ENCODE measurements at regions not wholly inside any gene's neighbourhood (a gene's known extent, or its start where the extent isn't known, plus 50 kb on each side); places are given as distances from the start of the nearest gene placed in this dataset.
A peak's percentile ranks its signal among the peaks of the same experiment; 100 is the strongest.

DNA sequence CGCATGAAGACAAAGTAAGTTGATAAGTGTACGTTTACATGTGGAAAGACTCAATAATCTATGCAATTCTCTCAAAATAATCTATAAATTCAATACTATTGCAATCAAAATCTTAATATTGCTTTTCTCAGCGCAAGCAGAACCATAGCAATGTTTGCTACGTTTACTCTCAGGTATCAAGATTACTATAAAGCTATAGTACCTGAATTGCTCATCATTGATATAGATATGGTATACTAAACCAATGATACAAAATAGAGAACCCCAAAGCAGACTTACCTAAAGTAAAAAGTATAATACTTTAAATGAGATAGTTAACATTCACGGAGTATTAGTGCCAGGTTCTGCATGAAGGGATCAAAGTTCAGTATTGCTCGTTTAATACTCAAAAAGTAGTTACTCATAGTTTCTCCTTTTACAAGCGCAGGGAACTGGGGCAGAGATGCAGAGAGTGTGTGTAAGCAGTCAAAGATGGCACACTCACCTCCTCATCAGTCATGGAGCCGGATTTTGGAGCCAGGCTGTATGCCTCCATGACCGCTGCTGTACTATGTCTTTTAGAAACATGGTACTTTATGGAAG, 391.0 kb upstream of the ID2 start:
- no peaks in the 10 kb centered on the region for H3K4me1 ChIP-seq (ENCODE audit: control insufficient read depth, insufficient read depth, low read length)
- no peak overlapping the region for H3K4me3 ChIP-seq (ENCODE audit: low read length)
- H3K27me3 ChIP-seq (ENCODE audit: control insufficient read depth, insufficient read depth, low read length): no peaks in the 10 kb centered on the region
- no peak for DNase-seq
- H3K9me3 ChIP-seq (ENCODE audit: control insufficient read depth, low read depth, low read length): no peaks in the 10 kb centered on the region
- H3K27ac ChIP-seq (ENCODE audit: low read length): no peak overlapping the region
- 93% methylated on average over 3 of the region's 9 CpGs for WGBS (ENCODE audit: insufficient coverage, low lambda C conversion rate)
- H3K36me3 ChIP-seq (ENCODE audit: control insufficient read depth, insufficient read depth, low read length): no peaks in the 10 kb centered on the region

DNA sequence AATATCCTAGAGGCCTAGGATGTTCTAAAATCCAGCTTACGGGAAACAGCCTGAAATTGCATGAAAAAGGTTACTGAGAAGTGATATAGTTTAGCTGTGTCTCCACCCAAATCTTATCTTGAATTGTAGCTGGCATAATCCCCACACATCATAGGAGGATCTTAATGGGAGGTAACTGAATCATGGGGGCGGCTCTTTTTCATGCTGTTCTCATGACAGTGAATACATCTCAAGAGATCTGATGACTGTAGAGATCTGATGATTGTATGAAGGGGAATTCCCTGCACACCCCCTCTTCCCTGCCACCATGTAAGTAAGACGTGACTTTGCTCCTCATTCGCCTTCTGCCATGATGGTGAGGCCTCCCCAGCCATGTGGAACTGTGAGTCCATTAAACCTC, 385.6 kb upstream of the ID2 start:
- Histone ChIP-seq H3K36me3 (ENCODE audit: control insufficient read depth, insufficient read depth, low read length) (no peaks in the 10 kb centered on the region), H3K9me3 (ENCODE audit: control insufficient read depth, low read depth, low read length) (no peaks in the 10 kb centered on the region), H3K4me1 (ENCODE audit: control insufficient read depth, insufficient read depth, low read length) (no peaks in the 10 kb centered on the region), H3K27me3 (ENCODE audit: control insufficient read depth, insufficient read depth, low read length) (no peaks in the 10 kb centered on the region), H3K4me3 (ENCODE audit: low read length) (no peak overlapping the region), H3K27ac (ENCODE audit: low read length) (no peak overlapping the region)
- DNase-seq: no peak
- WGBS (ENCODE audit: insufficient coverage, low lambda C conversion rate): no CpG with 5 or more reads among the region's 4 CpGs

DNA sequence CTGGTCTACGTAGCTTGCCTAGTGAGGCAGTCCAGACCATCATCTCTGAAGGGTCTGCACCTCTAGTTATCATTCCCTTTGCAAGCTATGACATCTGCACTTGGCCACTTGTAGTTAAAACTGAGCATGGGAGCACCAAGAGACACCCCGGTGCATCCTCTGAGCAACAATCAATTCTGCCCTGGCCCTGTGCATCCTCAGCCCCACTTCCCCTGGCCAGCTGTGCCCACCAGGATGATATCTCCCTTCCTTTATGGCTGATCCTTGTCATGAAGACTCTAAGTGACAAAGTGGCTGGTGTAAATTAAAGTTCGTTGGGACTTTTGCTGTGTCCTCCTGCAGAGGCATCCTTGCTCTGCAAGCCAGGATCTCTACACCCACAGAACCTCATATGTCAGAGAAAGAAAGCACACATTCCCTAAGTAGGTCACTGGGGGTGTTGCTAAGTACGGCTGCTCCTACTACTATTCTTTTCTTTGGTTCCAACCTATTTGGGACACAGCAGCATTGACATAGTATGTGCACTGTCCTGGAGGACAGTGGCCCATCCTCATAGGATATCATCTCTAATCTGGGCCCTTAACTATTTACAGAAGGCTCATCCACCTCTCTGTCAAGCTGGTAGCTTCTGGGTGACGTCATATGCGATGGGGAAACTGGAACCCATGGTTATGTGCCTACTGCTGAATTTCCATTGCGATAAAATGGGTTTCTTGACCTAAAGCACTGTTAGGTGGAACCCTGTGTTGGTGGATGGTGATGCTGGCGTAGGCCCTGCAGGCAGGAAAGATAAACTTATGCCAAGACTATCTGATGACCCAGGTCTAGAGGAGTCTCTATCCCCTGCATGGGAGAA, 384.3 kb upstream of the ID2 start:
- Histone ChIP-seq H3K9me3 (ENCODE audit: control insufficient read depth, low read depth, low read length) (no peaks in the 10 kb centered on the region), H3K4me1 (ENCODE audit: control insufficient read depth, insufficient read depth, low read length) (no peaks in the 10 kb centered on the region), H3K36me3 (ENCODE audit: control insufficient read depth, insufficient read depth, low read length) (no peaks in the 10 kb centered on the region), H3K27me3 (ENCODE audit: control insufficient read depth, insufficient read depth, low read length) (no peaks in the 10 kb centered on the region), H3K27ac (ENCODE audit: low read length) (no peak overlapping the region), H3K4me3 (ENCODE audit: low read length) (no peak overlapping the region)
- DNase-seq: no peak
- WGBS (ENCODE audit: insufficient coverage, low lambda C conversion rate): no CpG with 5 or more reads among the region's 8 CpGs

DNA sequence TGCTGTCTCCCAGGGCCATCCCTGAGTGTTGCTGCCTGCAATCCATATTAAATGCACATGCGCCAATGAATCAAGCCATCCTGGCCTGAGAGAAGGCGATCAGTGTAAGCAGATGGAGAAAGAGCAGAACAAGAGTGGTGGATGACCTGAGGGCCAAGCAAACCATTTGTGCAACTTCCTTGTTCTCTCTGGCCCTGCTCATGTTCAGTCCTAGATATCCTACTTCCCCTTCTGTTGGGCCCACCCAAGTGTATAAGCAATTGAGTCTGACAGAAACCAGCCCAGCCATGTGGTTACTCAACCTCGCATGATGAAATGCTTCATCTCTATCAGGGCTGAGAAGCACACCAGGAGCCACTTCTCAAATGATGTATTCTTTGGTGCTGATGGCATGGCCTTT, 383.1 kb upstream of the ID2 start:
- no CpG with 5 or more reads among the region's 3 CpGs for WGBS (ENCODE audit: insufficient coverage, low lambda C conversion rate)
- Histone ChIP-seq H3K27me3 (ENCODE audit: control insufficient read depth, insufficient read depth, low read length) (no peaks in the 10 kb centered on the region), H3K9me3 (ENCODE audit: control insufficient read depth, low read depth, low read length) (no peaks in the 10 kb centered on the region), H3K4me1 (ENCODE audit: control insufficient read depth, insufficient read depth, low read length) (no peaks in the 10 kb centered on the region), H3K36me3 (ENCODE audit: control insufficient read depth, insufficient read depth, low read length) (no peaks in the 10 kb centered on the region), H3K27ac (ENCODE audit: low read length) (no peak overlapping the region), H3K4me3 (ENCODE audit: low read length) (no peak overlapping the region)
- DNase-seq: no peak

DNA sequence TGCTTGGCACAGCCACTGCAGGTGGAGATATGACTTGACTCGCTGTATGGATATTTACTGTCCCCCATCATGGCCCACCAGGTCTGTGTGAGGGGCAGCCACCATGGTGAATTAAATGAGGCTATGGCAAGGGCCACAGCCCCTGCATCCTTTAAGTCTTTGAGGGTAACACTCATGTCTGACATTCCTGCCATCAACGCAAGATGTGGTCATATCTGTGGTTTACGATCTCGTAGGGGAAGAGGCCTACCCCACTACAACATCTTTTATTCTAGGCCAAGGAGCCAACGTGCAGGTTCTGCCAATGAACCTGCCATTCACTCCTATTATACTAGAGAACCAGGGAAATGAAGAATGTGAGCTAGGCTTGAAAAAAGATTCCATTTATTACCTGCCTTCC, 381.6 kb upstream of the ID2 start:
- Histone ChIP-seq H3K27ac (ENCODE audit: low read length) (no peak overlapping the region), H3K36me3 (ENCODE audit: control insufficient read depth, insufficient read depth, low read length) (no peaks in the 10 kb centered on the region), H3K4me3 (ENCODE audit: low read length) (no peak overlapping the region), H3K27me3 (ENCODE audit: control insufficient read depth, insufficient read depth, low read length) (no peaks in the 10 kb centered on the region), H3K9me3 (ENCODE audit: control insufficient read depth, low read depth, low read length) (no peaks in the 10 kb centered on the region), H3K4me1 (ENCODE audit: control insufficient read depth, insufficient read depth, low read length) (no peaks in the 10 kb centered on the region)
- no peak for DNase-seq
- 100% methylated on average over 1 of the region's 5 CpGs for WGBS (ENCODE audit: insufficient coverage, low lambda C conversion rate)

DNA sequence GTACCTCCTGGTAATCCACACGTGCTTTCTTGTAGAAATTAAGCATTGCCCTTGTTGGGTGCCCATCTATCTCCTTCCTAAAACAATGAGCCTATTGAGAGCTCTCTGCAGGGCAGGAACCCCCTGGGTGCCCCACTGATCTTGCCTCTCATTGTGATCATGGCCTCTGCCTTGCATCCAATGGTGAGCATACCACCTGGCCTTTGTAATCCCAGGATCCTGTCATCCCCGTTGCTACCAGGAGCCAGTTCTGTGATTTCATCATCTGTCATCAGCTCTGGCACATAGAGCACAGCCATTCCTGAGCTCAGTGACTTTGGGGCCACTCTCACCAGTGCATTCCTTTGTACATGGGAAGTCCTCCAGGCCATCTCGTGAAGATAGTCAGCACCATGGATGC, 381.0 kb upstream of the ID2 start:
- Histone ChIP-seq H3K9me3 (ENCODE audit: control insufficient read depth, low read depth, low read length) (no peaks in the 10 kb centered on the region), H3K4me3 (ENCODE audit: low read length) (no peak overlapping the region), H3K4me1 (ENCODE audit: control insufficient read depth, insufficient read depth, low read length) (no peaks in the 10 kb centered on the region), H3K27me3 (ENCODE audit: control insufficient read depth, insufficient read depth, low read length) (no peaks in the 10 kb centered on the region), H3K36me3 (ENCODE audit: control insufficient read depth, insufficient read depth, low read length) (no peaks in the 10 kb centered on the region), H3K27ac (ENCODE audit: low read length) (no peak overlapping the region)
- DNase-seq: no peak
- WGBS (ENCODE audit: insufficient coverage, low lambda C conversion rate): 100% methylated on average over 1 of the region's 3 CpGs

DNA sequence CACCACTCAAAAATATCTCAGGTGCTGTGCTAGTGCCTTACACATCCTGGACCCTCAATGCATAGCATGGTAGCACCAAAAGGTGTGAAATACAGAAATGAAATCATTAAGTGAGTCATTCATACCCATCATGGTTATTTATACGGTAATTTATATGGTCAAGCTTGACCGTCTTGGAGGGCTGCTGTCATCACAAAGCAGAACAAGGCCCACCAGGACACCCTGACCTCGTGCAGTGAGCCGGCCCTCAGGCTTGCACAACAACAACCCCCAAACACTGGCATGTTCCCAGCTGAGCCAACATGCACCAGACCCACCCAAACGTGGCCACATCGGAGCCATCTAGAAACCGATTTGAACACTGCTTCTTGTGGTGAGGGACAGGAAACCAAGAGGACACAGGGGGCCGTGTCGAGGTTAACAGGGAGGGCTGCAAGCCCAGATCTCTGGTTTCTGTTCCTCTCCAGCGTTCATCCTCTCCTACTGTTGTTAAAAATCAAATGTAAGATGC, 378.5 kb upstream of the ID2 start:
- no CpG with 5 or more reads among the region's 10 CpGs for WGBS (ENCODE audit: insufficient coverage, low lambda C conversion rate)
- H3K27ac ChIP-seq (ENCODE audit: low read length): no peak overlapping the region
- H3K36me3 ChIP-seq (ENCODE audit: control insufficient read depth, insufficient read depth, low read length): no peaks in the 10 kb centered on the region
- no peaks in the 10 kb centered on the region for H3K4me1 ChIP-seq (ENCODE audit: control insufficient read depth, insufficient read depth, low read length)
- H3K4me3 ChIP-seq (ENCODE audit: low read length): no peak overlapping the region
- no peaks in the 10 kb centered on the region for H3K9me3 ChIP-seq (ENCODE audit: control insufficient read depth, low read depth, low read length)
- no peaks in the 10 kb centered on the region for H3K27me3 ChIP-seq (ENCODE audit: control insufficient read depth, insufficient read depth, low read length)
- DNase-seq: no peak

DNA sequence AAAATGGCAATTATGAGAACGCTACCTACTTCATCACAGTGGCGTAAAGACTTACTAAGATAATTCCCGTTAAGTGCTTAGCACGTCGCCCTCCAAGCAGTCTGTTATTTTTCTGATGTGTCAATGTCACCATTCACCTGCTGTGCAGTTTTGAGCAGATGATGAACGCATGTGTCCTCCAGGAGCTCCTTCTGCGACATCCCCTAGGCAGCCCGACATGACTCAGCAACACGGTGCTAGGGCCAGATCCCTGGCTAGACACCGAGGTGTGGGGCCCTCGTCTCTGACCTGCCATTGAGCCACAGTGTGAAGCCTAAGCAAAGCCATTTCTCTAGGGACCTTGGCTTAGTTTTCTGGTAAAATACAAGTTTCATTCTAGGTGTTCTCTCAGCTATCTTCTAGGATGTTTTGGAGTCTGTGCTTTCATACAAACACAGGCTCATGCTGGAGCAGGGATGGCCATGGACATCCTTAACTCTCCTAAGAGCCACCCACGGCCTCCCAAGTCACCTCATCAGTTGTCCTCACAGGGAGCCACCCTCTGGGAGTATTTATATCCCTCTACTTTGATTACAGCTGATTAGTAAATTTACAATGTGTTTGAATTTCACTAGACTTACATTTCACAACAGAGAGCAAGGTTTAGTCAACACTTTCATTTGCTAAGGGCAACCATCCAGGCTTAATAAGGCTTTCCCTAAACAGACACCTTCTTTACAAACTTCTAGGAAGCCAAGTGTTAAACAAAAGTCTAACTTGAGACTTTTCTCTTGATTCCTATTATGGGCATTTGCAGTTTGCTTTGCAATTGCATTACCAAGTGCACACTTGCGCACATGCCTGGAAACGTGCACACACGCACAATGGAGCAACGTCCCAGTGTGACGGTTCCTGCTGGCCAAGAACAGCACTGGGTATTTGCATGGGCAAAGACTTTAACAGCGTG, 376.8 kb upstream of the ID2 start:
- DNase-seq: peak in 1 of 2 donors; percentile 57
- H3K27me3 ChIP-seq (ENCODE audit: control insufficient read depth, insufficient read depth, low read length): no peaks in the 10 kb centered on the region
- no peak overlapping the region for H3K4me3 ChIP-seq (ENCODE audit: low read length)
- H3K4me1 ChIP-seq (ENCODE audit: control insufficient read depth, insufficient read depth, low read length): no peaks in the 10 kb centered on the region
- H3K36me3 ChIP-seq (ENCODE audit: control insufficient read depth, insufficient read depth, low read length): no peaks in the 10 kb centered on the region
- WGBS (ENCODE audit: insufficient coverage, low lambda C conversion rate): 100% methylated on average over 5 of the region's 18 CpGs
- no peak overlapping the region for H3K27ac ChIP-seq (ENCODE audit: low read length)
- no peaks in the 10 kb centered on the region for H3K9me3 ChIP-seq (ENCODE audit: control insufficient read depth, low read depth, low read length)

DNA sequence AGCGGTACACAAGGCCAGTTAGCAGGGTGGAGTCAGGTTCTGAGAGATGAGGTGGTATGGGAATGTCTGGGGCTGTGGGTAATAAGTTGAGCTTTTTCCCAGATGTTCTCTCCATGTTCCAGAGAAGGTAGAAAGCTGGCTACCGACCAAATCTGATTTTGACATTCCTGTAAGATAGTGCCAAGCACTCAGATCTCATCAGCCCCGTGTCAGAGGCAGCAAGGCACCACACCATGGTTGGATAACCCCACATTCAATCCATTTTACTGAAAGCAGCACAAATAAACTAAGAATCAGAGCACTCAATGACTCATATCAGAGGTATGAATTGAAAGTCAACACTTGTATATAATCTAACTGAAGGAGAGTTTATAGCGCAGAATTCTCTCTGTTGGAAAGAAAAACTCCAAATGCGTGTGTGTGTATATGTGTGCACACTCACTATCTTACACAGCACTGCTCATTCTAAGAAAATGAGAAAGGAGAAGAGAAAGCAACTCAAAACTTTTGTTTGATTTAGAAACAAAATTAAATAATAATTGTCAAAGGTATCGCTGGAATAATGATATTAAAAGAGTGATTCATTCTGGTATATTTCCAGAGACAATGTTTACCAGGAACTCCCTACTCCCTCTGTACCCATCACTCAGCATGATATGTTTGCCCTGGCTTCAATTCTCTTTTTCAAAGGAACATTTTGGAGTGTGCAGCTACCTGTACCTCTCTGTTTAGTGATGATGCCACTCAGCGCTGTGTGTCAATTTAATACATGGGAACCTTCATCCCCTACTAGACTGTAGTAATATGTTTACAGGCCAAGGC, 375.1 kb upstream of the ID2 start:
- H3K4me1 ChIP-seq (ENCODE audit: control insufficient read depth, insufficient read depth, low read length): no peaks in the 10 kb centered on the region
- WGBS (ENCODE audit: insufficient coverage, low lambda C conversion rate): 100% methylated on average over 1 of the region's 7 CpGs
- H3K27me3 ChIP-seq (ENCODE audit: control insufficient read depth, insufficient read depth, low read length): no peaks in the 10 kb centered on the region
- no peak for DNase-seq
- no peak overlapping the region for H3K27ac ChIP-seq (ENCODE audit: low read length)
- H3K9me3 ChIP-seq (ENCODE audit: control insufficient read depth, low read depth, low read length): no peaks in the 10 kb centered on the region
- no peaks in the 10 kb centered on the region for H3K36me3 ChIP-seq (ENCODE audit: control insufficient read depth, insufficient read depth, low read length)
- H3K4me3 ChIP-seq (ENCODE audit: low read length): no peak overlapping the region
